ENCODE measurements at regions not wholly inside any gene's neighbourhood (a gene's known extent, or its start where the extent isn't known, plus 50 kb on each side); places are given as distances from the start of the nearest gene placed in this dataset.

GRCh38 chrX:46374371-46374770 lies 170.8 kb downstream of the ZNF674 start:
- H4K20me1 ChIP-seq (ENCODE audit: insufficient read depth, low read length) = no peaks in the 10 kb centered on the region
- H3K4me1 ChIP-seq (ENCODE audit: insufficient read depth, low read length) = peaks cover 3% of the 10 kb centered on the region; the same call in 1 of the 2 replicates
- no peak overlapping the region for H3K4me2 ChIP-seq (ENCODE audit: insufficient read depth, low read length)
- H3K4me3 ChIP-seq (ENCODE audit: low read depth in 1 of 2, low read length in 2 of 2) = no peak overlapping the region
- H3K27ac ChIP-seq (ENCODE audit: low read length) = no peak overlapping the region
- TF ChIP-seq CTCF (IDR thresholded peaks at IDR 0.05; ENCODE audit: borderline replicate concordance, extremely low read depth, low read length, poor library complexity, severe bottlenecking) (no peak), EZH2 (IDR thresholded peaks at IDR 0.05; ENCODE audit: borderline replicate concordance, low read depth, low read length, severe bottlenecking) (no peak)
- DNase-seq (no peak), ATAC-seq (ENCODE audit: insufficient read depth, low read depth) (no peak)
- H3K27me3 ChIP-seq (ENCODE audit: insufficient read depth, low read length, poor library complexity) = no peaks in the 10 kb centered on the region
- no peaks in the 10 kb centered on the region for H3K36me3 ChIP-seq (ENCODE audit: insufficient read depth, low read length)
- no peaks in the 10 kb centered on the region for H3K9me3 ChIP-seq (ENCODE audit: insufficient read depth, low read length, severe bottlenecking)
- H3K79me2 ChIP-seq (ENCODE audit: insufficient read depth, low read length) = no peaks in the 10 kb centered on the region
- H3K9ac ChIP-seq (ENCODE audit: low read depth, low read length) = no peak overlapping the region
- no peak overlapping the region for H2AFZ ChIP-seq (ENCODE audit: low read depth, low read length)

DNA sequence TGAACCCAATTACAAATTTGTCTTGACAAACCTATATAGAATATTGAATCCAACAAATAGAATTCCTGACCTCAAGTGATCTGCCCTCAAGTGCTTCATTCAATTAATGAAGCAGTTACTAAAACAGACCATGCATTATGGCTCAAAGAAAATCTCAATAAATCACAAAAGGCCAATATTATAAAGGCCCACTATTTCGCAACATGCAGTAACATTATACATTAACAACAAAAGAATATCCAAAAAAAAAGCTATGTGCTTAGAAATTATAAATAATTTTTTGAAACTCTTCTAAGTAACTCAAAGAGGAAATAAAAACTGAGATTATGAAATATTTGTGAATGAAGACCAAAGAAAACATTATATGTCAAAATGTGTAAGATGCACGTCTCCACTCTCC lies 177.7 kb downstream of the ZNF674 start:
- Histone ChIP-seq H2AFZ (ENCODE audit: low read depth, low read length) (no peak overlapping the region), H3K27ac (ENCODE audit: low read length) (no peak overlapping the region), H3K36me3 (ENCODE audit: insufficient read depth, low read length) (no peaks in the 10 kb centered on the region), H3K9ac (ENCODE audit: low read depth, low read length) (no peak overlapping the region), H3K4me1 (ENCODE audit: insufficient read depth, low read length) (no peaks in the 10 kb centered on the region), H3K79me2 (ENCODE audit: insufficient read depth, low read length) (no peaks in the 10 kb centered on the region), H3K9me3 (ENCODE audit: insufficient read depth, low read length, severe bottlenecking) (no peaks in the 10 kb centered on the region), H3K4me3 (ENCODE audit: low read depth in 1 of 2, low read length in 2 of 2) (no peak overlapping the region), H4K20me1 (ENCODE audit: insufficient read depth, low read length) (no peaks in the 10 kb centered on the region), H3K27me3 (ENCODE audit: insufficient read depth, low read length, poor library complexity) (no peaks in the 10 kb centered on the region), H3K4me2 (ENCODE audit: insufficient read depth, low read length) (no peak overlapping the region)
- DNase-seq = no peak
- TF ChIP-seq CTCF (IDR thresholded peaks at IDR 0.05; ENCODE audit: borderline replicate concordance, extremely low read depth, low read length, poor library complexity, severe bottlenecking) (no peak), EZH2 (IDR thresholded peaks at IDR 0.05; ENCODE audit: borderline replicate concordance, low read depth, low read length, severe bottlenecking) (no peak)
- no peak for ATAC-seq (ENCODE audit: insufficient read depth, low read depth)

DNA sequence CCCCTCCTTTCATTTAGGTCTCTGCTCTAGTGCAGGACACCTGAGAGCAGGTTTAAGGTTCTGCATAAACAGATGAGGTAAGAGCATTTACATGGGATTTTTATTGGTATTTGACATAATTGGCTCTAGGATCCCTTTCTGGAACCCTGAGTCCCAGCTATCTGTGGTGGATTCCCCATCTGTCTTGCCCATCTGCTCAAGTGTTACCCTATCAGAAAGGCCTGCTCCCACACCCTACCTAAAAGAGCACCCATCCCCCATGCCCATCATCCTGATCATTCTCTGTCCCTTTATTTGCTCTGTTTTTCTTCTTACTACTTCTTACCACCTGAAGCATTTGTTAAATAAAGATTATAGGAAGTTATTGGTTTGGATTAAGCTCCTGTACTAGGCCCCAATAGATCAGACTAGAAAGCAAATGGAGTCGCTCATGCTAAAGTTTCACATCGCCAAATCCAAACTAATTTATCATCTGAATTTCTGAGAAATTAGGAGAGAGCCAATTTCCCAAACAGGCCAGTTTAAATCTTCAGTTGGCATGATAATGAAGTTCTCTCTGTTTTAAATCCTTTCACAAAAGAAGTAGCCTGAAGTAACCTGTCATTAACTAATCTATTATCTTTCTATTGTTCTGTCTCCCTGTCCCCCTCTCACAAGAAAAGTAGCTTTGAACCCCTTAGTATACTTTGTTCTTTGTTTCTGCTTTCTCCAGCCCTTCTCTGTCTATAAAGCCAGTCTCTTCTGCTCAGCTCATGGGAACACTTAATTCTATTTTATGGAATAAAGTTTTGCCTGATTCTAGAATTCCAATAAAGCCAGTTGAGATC lies 178.6 kb downstream of the ZNF674 start:
- H3K79me2 ChIP-seq (ENCODE audit: insufficient read depth, low read length) = no peaks in the 10 kb centered on the region

More for the DNA sequence above, 178.6 kb downstream of the ZNF674 start:
- no peaks in the 10 kb centered on the region for H3K27me3 ChIP-seq (ENCODE audit: insufficient read depth, low read length, poor library complexity)
- no peak overlapping the region for H3K9ac ChIP-seq (ENCODE audit: low read depth, low read length)
- H3K27ac ChIP-seq (ENCODE audit: low read length) = no peak overlapping the region
- H3K4me1 ChIP-seq (ENCODE audit: insufficient read depth, low read length) = no peaks in the 10 kb centered on the region
- H2AFZ ChIP-seq (ENCODE audit: low read depth, low read length) = no peak overlapping the region
- no peak for DNase-seq
- TF ChIP-seq CTCF (IDR thresholded peaks at IDR 0.05; ENCODE audit: borderline replicate concordance, extremely low read depth, low read length, poor library complexity, severe bottlenecking) (no peak), EZH2 (IDR thresholded peaks at IDR 0.05; ENCODE audit: borderline replicate concordance, low read depth, low read length, severe bottlenecking) (no peak)
- H4K20me1 ChIP-seq (ENCODE audit: insufficient read depth, low read length) = no peaks in the 10 kb centered on the region
- H3K4me3 ChIP-seq (ENCODE audit: low read depth in 1 of 2, low read length in 2 of 2) = no peak overlapping the region
- H3K36me3 ChIP-seq (ENCODE audit: insufficient read depth, low read length) = no peaks in the 10 kb centered on the region
- H3K4me2 ChIP-seq (ENCODE audit: insufficient read depth, low read length) = no peak overlapping the region
- ATAC-seq (ENCODE audit: insufficient read depth, low read depth) = no peak
- no peaks in the 10 kb centered on the region for H3K9me3 ChIP-seq (ENCODE audit: insufficient read depth, low read length, severe bottlenecking)
